Activated naive CD8-positive, alpha-beta T cell treated with anti-CD3 and anti-CD28 coated beads, Interleukin-2, amount 50 U/mL, for 16 hours (primary cell): ENCODE measurements at regions not wholly inside any gene's neighbourhood (a gene's known extent, or its start where the extent isn't known, plus 50 kb on each side); places are given as distances from the start of the nearest gene placed in this dataset.

Experiments used
- DNase-seq: peaks from one replicate; pipeline ENCODE4 v3.0.0-alpha.2; 2020; ENCODE audit warnings: low read depth, low spot score

GRCh38 chr4:177692907-177693306 lies 250.7 kb upstream of the AGA start:
- no peak for DNase-seq

- DNase-seq = no peak
Measured at GRCh38 chr4:177696438-177696966, 254.3 kb upstream of the AGA start.

GRCh38 chr4:177699365-177700213 lies 257.4 kb upstream of the AGA start:
- no peak for DNase-seq

- no peak for DNase-seq
Measured at GRCh38 chr4:177706916-177707315, 264.7 kb upstream of the AGA start.

GRCh38 chr4:177713454-177713853 lies 271.2 kb upstream of the AGA start:
- DNase-seq = no peak

- DNase-seq = no peak
Measured at GRCh38 chr4:177717407-177717806, 275.2 kb upstream of the AGA start.

DNA sequence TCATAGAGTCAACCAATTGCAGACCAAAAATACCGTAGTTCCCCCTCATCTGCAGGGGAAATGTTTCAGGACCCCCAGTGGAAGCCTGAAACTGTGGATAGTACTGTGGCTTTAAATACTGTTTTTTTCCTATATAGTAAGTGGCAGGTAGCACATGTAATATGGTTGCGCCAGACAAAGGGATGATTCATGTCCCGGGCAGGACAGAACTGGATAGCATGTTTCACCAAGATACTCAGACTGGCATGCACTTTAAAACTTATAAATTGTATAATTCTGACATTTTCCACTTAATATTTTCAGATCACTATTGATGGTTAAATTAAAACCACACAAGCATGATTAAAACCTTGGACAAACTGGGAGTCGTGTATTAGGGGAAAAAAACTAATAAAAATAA lies 276.3 kb upstream of the AGA start:
- DNase-seq = no peak

DNA sequence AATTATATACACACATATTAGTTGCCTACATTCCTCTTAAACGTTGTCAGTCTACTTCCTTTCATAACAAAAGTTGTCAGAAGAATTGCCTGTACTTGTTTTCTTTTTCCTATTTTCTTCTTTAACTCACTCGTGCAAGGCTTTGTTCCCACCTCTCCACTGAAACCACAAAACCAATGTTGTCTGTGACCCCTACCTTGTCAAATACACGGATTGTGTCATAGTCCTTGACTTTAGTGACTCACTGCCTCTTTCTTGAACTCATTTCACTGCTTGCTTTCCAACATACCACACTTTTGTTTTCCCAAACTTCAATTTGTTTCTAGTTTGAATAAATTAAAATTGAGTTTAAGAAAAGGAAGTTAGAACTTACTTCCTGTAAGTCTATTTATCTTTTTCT lies 283.9 kb upstream of the AGA start:
- DNase-seq = no peak

GRCh38 chr4:177728361-177729152 lies 286.3 kb upstream of the AGA start:
- DNase-seq = no peak

DNA sequence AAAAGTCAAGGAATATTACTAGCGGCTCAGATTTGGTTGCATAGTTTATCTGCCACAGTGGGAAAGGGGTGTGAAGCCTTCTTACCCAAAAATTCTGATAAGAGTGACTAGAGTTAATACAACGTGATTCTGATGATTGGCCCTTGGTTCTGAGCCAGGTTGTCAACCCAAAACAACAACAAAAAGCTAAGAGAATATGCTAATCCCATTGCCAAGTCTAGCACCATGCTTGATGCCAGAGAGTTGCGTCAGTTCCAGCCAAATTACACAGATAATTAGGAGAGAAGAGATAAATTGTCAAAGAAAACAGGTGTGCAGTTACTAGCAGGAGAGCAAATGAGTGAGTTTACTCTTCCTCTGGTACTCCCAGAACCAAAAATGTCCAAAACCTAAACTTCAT lies 287.4 kb upstream of the AGA start:
- DNase-seq = no peak

- DNase-seq = no peak
Measured at GRCh38 chr4:177737387-177737940, 295.2 kb upstream of the AGA start.

DNA sequence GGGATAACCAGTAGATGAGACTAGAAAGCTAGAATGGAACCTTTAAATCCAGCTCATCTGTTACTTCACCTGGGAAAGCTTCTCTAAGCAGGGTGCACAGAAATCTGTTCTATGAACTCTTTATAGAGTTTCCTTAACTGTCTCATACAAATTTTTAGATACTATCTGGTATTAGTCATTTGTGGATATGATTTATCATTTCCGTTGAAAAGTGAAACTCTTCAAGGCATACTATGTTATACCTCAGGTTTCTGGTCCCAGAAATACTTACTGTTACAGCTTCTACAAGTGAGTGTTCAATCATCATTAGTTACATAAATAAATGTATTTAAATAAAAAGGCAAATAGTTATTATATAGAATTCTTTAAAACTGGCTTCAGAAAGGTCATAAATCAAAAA lies 298.3 kb upstream of the AGA start:
- no peak for DNase-seq

GRCh38 chr4:177759729-177760128 lies 317.5 kb upstream of the AGA start:
- no peak for DNase-seq

- no peak for DNase-seq
Measured at GRCh38 chr4:177761692-177762091, 319.5 kb upstream of the AGA start.

DNA sequence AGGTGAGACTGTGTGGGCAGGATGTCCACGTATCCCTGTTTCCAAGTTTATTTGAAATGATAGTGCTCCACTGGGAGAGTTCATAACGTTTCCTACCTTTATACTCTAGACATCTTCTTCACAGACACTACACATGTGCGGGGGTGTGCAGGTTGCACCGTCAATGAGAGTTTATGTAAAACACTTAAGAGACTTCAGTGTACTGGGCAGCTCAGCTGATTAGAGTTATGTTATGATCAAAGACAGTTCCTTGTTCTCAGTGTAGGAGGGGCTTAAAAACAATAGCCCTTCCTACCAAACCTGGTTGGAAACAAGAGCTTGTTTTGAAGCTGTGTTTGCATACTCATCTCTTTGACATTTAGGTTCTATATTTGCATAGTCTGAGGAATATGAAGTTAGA lies 326.9 kb upstream of the AGA start:
- DNase-seq = no peak

GRCh38 chr4:177770776-177771175 lies 328.5 kb upstream of the AGA start:
- no peak for DNase-seq

DNA sequence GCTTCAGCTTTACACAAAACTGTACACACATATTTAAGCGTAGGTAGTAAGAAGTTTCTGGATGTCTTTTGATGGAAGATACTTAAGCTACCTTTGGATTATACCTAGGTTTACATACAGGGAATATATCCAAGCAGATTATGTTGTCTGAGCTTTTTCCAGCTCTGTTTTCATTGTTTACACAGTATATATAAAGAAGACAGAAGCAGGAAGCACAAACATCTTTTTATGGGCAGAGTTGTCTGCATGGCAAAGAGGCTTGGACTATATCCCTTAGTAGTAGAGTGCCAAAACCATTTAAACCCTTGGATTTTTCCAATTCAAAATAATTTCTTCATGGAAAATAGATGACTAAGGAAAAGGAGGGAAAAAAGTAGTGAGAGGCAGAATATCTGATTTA lies 329.4 kb upstream of the AGA start:
- no peak for DNase-seq

- DNase-seq = no peak
Measured at GRCh38 chr4:177778623-177779022, 336.4 kb upstream of the AGA start.

GRCh38 chr4:177785000-177785399 lies 342.8 kb upstream of the AGA start:
- DNase-seq = no peak

GRCh38 chr4:177789610-177790009 lies 347.4 kb upstream of the AGA start:
- no peak for DNase-seq

DNA sequence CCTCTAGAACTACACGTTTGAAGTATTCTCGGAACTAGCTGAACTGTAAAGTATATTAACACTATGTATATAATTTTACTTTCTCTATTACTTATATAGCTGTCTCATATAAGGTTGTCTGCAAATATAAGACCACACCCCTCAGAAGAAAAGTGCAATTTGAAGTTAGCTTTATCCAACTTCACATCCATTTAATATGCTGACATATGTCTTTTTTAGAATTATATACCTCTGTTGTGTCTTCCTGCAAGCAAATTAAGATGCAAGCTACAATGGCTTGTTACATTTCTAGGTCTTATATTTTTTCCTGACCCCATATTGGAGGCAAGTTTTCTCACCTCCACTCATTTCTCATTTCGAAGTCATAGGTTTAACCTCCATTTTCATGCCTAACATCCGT lies 349.0 kb upstream of the AGA start:
- DNase-seq = no peak

- no peak for DNase-seq
Measured at GRCh38 chr4:177796841-177797240, 354.6 kb upstream of the AGA start.
